Endothelial cell of hepatic sinusoid (primary cell): ENCODE measurements at regions not wholly inside any gene's neighbourhood (a gene's known extent, or its start where the extent isn't known, plus 50 kb on each side); places are given as distances from the start of the nearest gene placed in this dataset.

Source experiments
- in situ Hi-C: cut with HindIII; loops from 2 replicates; pipeline ENCODE4 v1.10.0; 2017; ENCODE audit warnings: low sequenced_read_pairs

DNA sequence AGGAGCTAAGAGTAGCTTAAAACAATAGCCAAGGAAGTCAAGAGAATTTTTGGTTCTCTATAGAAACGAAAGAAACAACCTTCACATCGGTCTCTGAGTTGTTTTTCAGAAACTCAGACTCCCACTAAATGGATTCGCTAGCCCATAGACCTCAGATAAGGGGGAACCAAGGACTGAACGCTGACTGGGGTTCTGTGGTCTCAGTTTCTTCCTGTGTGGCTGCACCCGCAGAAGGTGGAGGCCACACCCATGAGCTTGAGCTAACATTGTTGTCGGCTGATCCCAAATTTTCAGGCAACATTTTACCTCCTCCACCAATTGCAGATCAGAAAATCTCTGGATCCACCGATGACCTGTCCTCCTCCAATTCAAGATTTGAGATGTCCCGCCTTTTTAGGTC, 456.1 kb downstream of the AJAP1 start:
- in situ Hi-C loops: no loop called here

- in situ Hi-C loops: no loop called here
Observed at GRCh38 chr1:5109633-5110032, 455.2 kb downstream of the AJAP1 start.

DNA sequence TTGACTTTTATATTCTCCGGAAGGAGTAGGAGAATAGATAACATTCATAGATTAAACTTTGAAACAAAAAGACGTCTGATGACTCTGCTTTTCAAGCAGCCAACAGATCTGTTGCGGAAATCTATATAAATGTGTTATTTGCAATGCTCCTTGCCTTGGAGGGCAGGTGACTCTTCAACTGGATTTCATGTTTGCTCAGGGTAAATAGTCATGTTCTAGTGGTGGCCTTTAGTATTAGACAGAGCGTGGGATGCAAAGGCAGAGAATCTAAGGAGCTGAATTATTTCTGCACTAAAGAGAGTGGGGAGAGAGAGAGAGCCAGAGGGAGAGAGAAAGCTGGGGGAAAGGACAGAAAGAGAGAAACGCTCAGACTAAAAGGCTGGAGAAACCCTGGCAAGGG, 454.3 kb downstream of the AJAP1 start:
- in situ Hi-C loops: no loop called here

DNA sequence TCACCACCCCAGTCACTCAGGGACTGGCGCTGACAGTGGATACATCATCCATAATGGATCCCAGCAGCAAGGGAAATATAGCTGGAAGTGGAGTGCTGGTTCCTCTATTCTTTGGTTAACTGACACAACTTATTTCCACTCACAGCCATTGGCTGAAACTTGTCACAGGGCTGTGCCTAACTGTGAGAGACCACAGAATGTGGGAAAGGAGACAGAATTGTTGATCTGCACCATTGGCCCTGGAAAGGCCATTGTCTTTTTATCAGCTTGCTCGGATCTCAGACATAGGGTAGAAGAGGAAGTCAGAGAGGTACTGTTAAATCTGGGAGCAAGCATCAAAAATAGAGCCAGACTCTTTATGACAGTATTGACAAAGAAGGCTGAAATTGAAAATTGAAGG, 451.3 kb downstream of the AJAP1 start:
- in situ Hi-C loops: no loop called here

- in situ Hi-C loops: no loop called here
Observed at GRCh38 chr1:5099558-5099957, 445.1 kb downstream of the AJAP1 start.

GRCh38 chr1:5098981-5099385, 444.6 kb downstream of the AJAP1 start:
- in situ Hi-C loops: no loop called here

DNA sequence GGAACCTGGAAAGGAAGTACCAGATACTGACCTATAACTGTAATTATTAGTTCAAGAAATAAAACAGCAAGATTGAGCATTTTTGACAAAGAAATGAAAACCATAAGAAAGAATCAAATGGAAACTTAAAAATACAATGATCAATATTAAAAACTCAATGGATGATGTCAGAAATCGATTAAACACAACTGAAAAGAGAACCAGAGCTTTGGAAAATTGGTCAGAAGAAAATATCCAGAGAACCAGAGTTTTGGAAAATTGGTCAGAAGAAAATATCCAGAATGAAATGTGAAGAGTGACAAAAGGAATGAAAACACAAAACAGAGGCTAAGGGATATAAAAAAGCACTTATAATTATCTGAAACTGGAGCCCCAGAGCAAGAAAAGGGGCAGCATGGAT, 438.6 kb downstream of the AJAP1 start:
- in situ Hi-C loops: no loop called here

GRCh38 chr1:5084676-5085075, 430.3 kb downstream of the AJAP1 start:
- in situ Hi-C loops: no loop called here

DNA sequence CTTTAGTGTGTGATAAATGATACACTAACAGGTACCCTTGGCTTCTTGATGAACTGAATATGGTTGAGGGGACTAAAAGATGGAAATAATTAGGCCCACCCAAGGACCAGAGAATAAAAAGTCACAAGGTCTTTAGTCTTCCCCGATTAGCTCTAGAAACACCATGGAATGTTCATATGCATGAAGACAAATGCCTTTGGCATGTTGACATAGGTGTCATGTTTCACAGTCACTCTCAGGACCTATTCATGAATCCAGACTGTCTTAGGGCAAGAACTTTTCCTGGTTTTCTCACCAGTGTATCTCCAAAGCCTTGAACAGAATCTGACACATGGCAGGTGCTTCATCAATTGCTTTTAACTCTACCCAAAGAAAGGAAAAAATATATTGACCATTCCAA, 412.8 kb downstream of the AJAP1 start:
- in situ Hi-C loops: loop anchor here (5.0 kb wide), 1 partner anchor 80 kb away; no protein-coding TSS in a partner anchor

DNA sequence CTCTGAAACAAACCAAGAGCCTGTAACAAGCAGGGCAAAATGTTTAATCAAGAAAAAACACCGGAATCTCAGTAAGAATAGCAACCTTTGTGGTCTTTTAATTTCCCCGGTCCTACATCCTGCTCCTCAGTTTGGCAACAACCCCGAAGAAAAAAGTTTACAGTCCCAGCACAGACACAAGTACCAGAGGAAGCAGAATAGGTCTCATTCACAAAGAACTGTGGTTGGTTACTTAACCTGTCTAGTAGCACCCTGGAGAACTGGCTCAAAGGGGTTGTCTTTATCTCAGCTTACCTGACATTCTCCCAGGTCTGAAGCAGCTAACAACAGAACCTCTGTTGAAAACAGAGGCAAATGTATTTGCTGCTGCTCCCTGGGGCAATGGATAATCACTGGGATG, 399.3 kb downstream of the AJAP1 start:
- in situ Hi-C loops: no loop called here

- in situ Hi-C loops: no loop called here
Observed at GRCh38 chr1:5029136-5029535, 374.7 kb downstream of the AJAP1 start.

GRCh38 chr1:5012249-5012648, 357.8 kb downstream of the AJAP1 start:
- in situ Hi-C loops: no loop called here

DNA sequence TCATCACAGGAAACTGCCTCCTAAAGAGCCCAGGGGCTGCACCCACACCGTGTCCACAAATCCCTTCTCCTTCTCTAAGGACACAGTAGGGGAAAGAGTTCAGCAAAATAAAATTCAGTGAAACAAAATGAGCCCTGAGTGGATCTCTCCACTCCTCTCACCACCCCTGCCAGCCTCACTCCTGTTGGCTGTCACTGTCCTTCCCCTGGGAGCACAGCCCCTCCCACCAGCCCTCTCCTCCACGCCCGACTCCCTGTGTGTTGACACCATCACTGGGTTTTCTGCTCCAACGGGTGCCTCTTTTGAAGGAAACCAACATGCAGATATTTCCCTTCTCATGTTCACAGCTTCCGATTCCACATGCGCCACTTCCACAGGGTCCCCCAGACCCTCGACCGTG, 356.2 kb downstream of the AJAP1 start:
- in situ Hi-C loops: no loop called here

DNA sequence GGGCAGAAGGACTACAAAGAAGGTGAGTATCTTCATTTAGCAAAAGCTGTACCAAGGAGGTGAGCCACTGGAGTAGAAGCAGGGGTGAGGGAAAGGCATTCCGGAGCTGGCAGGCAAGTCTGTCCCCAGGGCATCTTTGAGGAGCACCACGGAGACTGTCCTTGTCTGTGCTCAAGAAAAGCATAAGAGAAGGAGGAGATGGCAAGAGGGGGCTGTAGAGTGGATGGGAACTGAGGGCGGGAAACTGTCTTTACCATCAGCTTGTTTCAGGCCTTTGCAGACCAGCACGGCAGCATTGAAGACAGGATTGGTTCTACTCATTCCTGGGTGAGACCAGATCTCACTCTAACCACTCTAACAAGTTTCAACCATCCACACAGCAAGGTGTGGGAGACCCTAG, 355.8 kb downstream of the AJAP1 start:
- in situ Hi-C loops: no loop called here

- in situ Hi-C loops: no loop called here
Observed at GRCh38 chr1:5009376-5010065, 355.1 kb downstream of the AJAP1 start.

DNA sequence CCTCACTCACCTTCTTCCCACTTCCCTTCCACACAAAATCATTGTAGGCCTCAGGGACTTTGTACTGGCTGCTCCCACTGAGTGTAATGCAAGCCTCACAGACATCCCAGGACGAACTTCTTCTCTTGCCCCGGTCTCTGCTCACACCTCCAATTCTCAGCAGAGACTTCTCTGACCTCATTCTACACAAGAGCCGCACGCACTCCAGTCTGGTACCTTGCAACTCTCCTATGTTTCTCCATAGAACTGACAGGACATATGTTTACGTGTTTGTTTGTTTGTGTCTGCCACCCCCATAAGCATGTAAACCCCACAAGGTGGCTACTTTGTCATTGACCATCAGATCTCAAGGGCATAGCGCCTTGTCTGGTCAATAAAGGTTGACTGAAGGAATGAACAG, 350.8 kb downstream of the AJAP1 start:
- in situ Hi-C loops: no loop called here

DNA sequence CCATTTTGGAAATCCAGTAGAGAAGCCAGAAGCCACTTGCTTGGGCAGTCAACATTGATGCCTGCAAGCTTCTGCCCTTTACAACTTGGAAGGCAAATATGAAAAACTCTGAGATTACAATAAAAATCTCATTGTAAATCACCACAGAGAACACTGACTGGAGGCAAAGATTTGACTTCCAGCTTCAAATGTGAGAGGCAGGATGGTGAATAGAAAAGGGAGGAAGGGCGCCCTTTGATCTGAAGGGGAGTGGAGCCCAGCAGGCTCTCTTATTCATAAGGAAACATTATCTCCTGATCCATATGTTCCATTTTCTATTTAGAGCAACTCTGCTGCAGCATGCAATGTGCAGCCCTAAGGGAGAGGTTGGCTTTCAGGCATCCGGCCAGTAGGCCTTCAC, 348.3 kb downstream of the AJAP1 start:
- in situ Hi-C loops: no loop called here

- in situ Hi-C loops: no loop called here
Observed at GRCh38 chr1:5001466-5001865, 347.1 kb downstream of the AJAP1 start.

GRCh38 chr1:4986306-4986705, 331.9 kb downstream of the AJAP1 start:
- in situ Hi-C loops: no loop called here

GRCh38 chr1:4984841-4985240, 330.4 kb downstream of the AJAP1 start:
- in situ Hi-C loops: no loop called here

DNA sequence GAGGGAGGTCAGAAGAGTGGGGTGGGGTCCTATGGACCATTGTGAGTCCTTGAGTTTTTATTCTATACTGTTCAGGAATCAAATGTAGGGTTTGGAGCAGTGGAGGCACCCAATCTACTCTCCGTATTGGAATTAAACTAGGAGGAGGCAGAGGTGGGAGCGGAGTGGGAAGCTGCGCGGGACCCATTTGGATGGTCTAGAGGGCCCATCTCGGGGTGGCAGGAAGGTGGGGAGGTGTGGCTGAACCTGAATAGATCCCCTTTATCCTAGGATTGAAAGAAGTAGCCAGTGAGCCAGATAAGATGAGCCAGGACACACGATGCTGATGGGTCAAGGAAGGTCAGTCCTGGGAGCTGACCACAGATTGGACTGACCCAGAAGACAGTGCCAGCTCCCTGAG, 325.8 kb downstream of the AJAP1 start:
- in situ Hi-C loops: no loop called here

DNA sequence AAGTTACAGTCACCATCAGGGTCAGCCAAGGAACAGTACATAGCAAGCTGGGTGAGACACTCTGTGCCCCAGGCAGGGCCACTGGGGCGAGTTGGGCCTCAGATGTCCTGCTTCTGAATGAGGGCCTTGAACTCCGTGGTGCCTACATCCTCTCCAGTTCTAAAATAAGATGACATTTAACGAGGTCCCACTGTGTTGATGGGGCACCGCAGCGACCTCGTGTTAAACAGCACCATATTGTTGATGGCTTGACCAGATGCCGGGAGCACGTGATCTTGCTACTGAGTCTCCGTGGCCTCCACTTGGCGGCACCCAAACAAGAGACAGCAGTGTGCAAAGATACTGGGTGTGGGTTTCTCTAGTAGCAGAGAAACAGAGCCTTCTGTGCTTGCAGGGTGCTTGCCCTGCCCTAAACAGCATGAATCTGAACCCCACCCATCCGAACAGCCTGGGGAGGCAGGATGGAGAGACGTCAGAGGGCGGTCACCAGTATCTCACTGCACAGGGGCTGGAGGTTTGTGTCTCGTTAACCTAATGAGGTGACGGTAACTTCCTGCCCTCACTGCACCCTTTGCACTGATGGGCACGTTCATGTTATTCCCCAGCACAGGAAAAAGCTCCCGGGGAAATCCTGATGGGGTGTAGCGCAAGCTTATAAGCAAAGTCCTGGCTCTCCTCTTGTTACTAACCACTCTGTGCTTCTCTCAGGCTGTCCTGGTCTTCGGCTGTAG, 324.4 kb downstream of the AJAP1 start:
- in situ Hi-C loops: no loop called here

- in situ Hi-C loops: no loop called here
Observed at GRCh38 chr1:4977701-4978100, 323.3 kb downstream of the AJAP1 start.
